ENCODE measurements at regions not wholly inside any gene's neighbourhood (a gene's known extent, or its start where the extent isn't known, plus 50 kb on each side); places are given as distances from the start of the nearest gene placed in this dataset.
"Not testable (repeated sequence)": the region's sequence is repeated elsewhere in the genome, so short reads cannot be mapped to it uniquely, and the experiment has no call there.

GRCh38 chr1:220942278-220942677, 63.0 kb downstream of the HLX start:
- DNase-seq, result no peak

DNA sequence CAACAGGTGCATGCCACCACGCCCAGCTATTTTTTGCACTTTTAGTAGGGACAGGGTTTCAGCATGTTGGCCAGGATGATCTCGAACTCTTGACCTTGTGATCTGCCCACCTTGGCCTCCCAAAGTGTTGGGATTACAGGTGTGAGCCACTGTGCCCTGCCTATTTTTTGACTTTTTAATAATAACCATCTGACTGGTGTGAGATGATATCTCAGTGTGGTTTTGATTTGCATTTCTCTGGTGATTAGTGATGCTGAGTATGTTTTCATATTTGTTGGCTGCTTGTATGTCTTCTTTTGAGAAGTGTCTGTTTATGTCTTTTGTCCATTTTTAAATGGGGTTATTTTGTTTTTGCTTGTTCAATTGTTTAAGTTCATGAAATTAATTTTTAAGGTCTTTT, 63.7 kb downstream of the HLX start:
- DNase-seq, result not testable (repeated sequence)

DNA sequence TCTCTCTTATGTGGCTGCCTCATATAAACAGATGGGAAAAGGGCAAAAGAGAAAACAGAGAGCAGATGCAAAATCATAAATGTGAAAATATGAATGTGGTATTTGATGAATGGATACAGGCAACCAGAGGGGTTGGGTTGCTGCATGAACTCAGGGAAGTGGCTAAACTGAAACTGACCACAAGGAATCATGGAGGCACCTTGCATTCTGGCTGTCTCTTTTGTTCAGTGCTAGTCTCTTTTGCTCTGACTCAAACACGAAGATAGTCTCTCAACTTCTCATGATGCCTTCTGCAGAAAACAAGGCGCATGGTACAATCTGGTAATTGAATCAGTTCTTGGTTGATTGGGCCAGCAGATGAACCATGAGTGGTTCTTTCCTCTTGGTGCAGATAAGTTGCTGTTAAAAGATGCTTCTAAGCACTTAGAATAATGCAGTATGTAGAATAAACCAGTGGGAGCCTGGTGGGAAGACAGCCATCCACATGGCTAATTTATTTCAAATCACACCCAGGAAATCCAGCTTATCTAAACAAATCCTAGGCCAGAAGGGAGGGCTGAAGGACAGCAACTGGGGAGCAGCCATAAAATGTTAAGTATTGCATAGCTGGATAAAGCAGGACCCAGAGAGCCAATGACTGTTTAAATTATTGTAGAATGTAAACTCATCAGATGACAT, 64.2 kb downstream of the HLX start:
- DNase-seq, result no peak

DNA sequence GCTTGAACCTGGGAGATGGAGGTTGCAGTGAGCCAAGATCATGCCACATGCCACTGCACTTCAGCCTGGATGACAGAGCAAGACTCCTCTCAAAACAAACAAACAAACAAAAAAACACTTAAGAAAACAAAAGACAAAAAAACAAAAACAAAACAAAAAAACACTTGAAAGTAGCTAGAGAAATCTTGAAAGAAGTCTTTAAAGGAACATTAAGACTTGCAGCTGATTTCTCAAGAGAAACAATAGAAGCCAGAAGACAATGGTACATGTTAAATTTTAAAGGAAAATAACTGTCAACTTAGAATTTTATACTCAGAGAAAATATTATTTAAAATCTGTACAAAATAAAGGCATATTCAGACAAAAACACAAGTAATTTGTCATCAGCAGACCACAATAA, 71.3 kb downstream of the HLX start:
- no peak for DNase-seq

GRCh38 chr1:220952961-220953643, 73.9 kb downstream of the HLX start:
- DNase-seq, result no peak

DNA sequence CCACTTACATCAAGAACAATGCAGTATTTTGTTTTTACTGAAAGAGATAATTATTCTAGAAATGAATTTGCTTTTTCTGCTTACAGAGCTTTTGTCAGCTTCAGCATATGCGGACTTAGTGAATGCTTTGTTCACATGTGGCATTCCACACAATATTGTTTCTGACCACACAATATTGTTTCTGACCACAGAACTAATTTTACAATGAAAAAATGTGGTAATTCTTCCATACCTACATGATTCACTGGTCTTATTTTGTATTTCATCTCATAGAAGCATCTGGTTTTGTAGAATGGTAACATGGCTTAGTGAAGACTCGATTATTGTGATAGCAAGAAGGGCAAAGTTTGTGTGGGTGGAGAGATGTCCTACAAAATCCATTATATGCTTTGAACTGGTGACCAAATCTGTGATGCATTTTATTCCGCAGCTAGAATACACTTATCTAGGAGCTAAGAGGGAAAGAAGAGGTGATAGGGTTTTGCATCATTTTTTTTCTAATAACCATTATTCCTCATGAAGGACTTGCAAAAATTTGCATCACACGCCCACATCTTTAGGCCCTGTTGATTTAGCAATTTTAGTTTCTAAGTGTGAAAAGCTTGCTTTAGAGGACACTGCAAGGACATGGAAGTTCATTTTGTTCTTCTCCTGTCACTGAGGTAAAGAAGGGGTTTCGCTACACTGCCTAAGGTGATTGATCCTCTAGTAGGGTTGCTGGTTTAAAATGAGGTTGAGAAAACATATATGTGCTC, 75.3 kb downstream of the HLX start:
- no peak for DNase-seq

DNA sequence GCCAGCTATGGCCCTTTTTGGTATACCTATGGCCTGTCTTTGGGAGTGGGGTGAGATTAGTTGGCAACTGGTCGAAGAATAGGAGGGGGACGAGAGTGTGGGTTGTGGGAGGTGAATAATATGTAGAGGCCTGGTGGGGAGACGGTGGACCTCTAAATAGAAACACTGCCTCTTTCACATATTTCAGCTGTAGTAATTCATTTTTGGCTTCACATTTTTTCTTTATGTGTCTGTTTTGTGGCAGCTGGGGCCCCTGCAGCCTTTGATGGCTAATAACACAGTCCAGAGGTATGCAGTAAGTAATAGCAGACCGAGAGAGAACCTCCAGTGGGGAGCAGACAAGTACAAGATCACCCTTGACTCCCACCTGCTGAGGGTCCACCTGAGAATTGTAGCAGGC, 75.9 kb downstream of the HLX start:
- DNase-seq, result no peak

- DNase-seq, result no peak
Measured at GRCh38 chr1:220956501-220957232, 77.4 kb downstream of the HLX start.

GRCh38 chr1:220957233-220957605, 78.0 kb downstream of the HLX start:
- DNase-seq, result no peak

GRCh38 chr1:220958234-220958633, 79.0 kb downstream of the HLX start:
- no peak for DNase-seq

- DNase-seq, result peak; percentile 2
Measured at GRCh38 chr1:220962031-220962751, 82.9 kb downstream of the HLX start.

DNA sequence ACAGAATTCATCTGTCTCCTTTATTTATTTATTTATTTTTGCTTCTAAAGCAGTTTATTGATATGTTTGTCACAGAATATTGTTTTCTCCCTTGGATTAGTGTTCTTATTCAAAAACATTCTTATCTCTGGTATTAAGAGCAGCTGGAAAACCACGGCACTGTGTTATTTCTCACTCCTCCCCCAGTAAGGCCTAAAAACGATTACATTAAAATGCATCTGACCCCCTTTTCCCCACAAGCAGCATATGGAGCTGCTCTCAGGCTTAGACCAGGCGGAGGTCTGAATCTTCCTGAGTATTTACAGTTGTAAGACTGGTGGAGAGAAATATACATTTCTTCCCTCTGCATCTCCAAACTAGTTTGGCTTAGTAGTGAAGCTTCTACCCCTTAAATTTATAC, 86.8 kb downstream of the HLX start:
- DNase-seq, result no peak

DNA sequence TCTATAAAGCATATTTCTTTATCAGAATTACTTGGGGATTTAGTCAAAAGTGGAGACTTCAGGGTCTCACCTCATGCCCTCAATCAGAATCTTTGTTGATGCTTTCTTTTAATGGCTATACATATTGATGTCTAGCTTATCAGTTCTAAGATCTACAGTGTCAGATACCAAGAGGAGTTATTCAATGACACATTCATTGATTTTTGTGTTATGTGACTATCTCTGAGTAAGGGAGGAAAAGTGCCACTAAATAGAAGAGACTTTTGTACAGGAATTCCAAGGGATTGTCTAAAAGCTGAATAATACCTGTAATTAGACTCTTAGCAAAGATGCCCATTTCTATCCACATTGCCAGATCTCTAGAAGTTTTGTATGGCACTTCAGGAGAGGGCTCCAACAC, 87.2 kb downstream of the HLX start:
- DNase-seq, result no peak

- no peak for DNase-seq
Measured at GRCh38 chr1:220966881-220967611, 87.8 kb downstream of the HLX start.

DNA sequence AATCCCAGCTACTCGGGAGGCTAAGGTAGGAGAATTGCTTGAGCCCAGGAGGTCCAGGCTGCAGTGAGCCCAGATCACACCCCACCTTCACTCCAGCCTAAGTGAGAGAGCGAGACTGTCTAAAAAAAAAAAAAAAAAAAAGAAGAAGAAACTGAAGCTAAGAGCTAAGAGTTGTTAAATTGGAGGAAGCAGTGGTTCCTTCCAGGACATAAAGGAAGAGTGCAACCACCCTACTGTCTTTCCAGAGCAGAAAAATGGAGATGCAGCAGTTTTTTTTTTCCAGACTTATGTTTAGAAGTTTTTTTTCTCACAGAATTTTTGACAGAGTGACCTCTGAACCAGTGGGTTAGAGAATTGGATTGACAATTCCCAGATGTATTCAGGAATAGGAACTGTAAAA, 88.7 kb downstream of the HLX start:
- no peak for DNase-seq

DNA sequence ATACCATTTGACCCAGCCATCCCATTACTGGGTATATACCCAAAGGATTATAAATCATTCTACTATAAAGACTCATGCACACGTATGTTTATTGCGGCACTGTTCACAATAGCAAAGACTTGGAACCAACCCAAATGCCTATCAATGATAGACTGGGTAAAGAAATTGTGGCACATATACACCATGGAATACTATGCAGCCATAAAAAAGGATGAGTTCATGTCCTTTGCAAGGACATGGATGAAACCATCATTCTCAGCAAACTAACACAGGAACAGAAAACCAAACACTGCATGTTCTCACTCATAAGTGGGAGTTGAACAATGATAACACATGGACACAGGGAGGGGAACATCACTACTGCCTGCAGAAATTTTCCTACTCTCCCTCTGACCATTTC, 90.0 kb downstream of the HLX start:
- not testable (repeated sequence) for DNase-seq

DNA sequence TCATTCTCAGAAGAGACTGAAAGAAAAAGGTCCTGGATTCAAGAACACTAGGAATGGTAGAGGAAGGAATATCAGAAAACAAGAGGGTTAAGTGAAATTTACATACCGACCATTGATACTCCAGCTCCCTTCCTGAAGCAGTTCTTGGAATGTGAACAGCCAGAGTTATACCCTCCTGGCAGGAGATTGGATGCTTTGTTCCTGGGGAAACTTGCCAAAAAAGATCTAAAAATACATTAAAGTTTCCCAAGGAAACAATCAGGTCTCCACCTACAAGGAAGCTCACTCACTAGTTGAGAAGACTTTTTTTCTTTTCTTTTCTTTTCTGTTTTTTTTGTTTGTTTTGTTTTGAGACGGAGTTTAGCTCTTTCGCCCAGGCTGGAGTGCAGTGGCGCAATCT, 91.1 kb downstream of the HLX start:
- DNase-seq, result no peak

GRCh38 chr1:220971221-220971620, 92.0 kb downstream of the HLX start:
- no peak for DNase-seq

- no peak for DNase-seq
Measured at GRCh38 chr1:220974431-220974830, 95.2 kb downstream of the HLX start.

- no peak for DNase-seq
Measured at GRCh38 chr1:220976390-220976789, 97.1 kb downstream of the HLX start.

- DNase-seq, result no peak
Measured at GRCh38 chr1:220979371-220979770, 100.1 kb downstream of the HLX start.

DNA sequence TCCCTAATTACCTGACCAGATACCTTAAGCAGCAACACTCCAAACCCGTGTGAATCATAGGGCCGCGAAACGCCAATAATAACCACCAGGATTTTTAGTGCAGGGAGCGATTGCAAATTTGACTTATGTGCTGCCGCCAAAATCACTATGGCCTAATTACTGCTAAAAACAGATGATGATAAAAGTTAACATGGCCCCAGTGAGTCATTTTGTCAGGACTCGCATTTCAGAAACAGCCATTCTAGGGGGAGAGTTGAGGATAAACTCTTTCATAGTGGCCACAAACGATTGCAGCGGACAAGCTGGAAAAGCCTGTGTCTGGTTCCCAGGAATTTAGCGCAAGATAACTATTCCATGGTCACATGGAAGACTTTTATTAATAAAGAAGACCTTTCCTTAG, 103.4 kb downstream of the HLX start:
- DNase-seq, result no peak
